ENCODE measurements at regions not wholly inside any gene's neighbourhood (a gene's known extent, or its start where the extent isn't known, plus 50 kb on each side); places are given as distances from the start of the nearest gene placed in this dataset.
"Not testable (repeated sequence)": the region's sequence is repeated elsewhere in the genome, so short reads cannot be mapped to it uniquely, and the experiment has no call there.

GRCh38 chr4:99735822-99736221 lies 78.2 kb upstream of the C4orf54 start:
- Histone ChIP-seq H3K4me2 (no peak overlapping the region), H3K9me3 (no peaks in the 10 kb centered on the region)

GRCh38 chr4:99734583-99735322 lies 77.1 kb upstream of the C4orf54 start:
- H3K4me2 ChIP-seq = no peak overlapping the region
- H3K36me3 ChIP-seq = no peaks in the 10 kb centered on the region

More at GRCh38 chr4:99735822-99736221, 78.2 kb upstream of the C4orf54 start:
- H3K27ac ChIP-seq = no peak overlapping the region
- H3K9ac ChIP-seq = no peak overlapping the region
- H3K4me3 ChIP-seq = no peak overlapping the region
- H4K20me1 ChIP-seq = no peaks in the 10 kb centered on the region
- H3K27me3 ChIP-seq = no peaks in the 10 kb centered on the region
- no peaks in the 10 kb centered on the region for H3K36me3 ChIP-seq
- no peak for TF ChIP-seq Cebpa-rat (IDR thresholded peaks at IDR 0.05)
- no peaks in the 10 kb centered on the region for H3K4me1 ChIP-seq

GRCh38 chr4:99733455-99733854 lies 75.8 kb upstream of the C4orf54 start:
- not testable (repeated sequence) for H3K36me3 ChIP-seq

More at GRCh38 chr4:99734583-99735322, 77.1 kb upstream of the C4orf54 start:
- H3K9me3 ChIP-seq = no peaks in the 10 kb centered on the region
- no peak overlapping the region for H3K27ac ChIP-seq
- no peak overlapping the region for H3K9ac ChIP-seq
- H3K4me3 ChIP-seq = no peak overlapping the region
- no peaks in the 10 kb centered on the region for H4K20me1 ChIP-seq
- no peaks in the 10 kb centered on the region for H3K27me3 ChIP-seq
- H3K4me1 ChIP-seq = no peaks in the 10 kb centered on the region
- no peak for TF ChIP-seq Cebpa-rat (IDR thresholded peaks at IDR 0.05)

GRCh38 chr4:99729186-99729585 lies 71.6 kb upstream of the C4orf54 start:
- H3K4me3 ChIP-seq = no peak overlapping the region
- TF ChIP-seq Cebpa-rat (IDR thresholded peaks at IDR 0.05) = no peak
- no peaks in the 10 kb centered on the region for H4K20me1 ChIP-seq
- no peak overlapping the region for H3K27ac ChIP-seq
- no peaks in the 10 kb centered on the region for H3K27me3 ChIP-seq
- H3K4me1 ChIP-seq = no peaks in the 10 kb centered on the region
- no peaks in the 10 kb centered on the region for H3K36me3 ChIP-seq
- H3K9ac ChIP-seq = no peak overlapping the region
- no peak overlapping the region for H3K4me2 ChIP-seq
- peaks cover 9% of the 10 kb centered on the region for H3K9me3 ChIP-seq

More at GRCh38 chr4:99733455-99733854, 75.8 kb upstream of the C4orf54 start:
- not testable (repeated sequence) for H3K27ac ChIP-seq, H3K4me3 ChIP-seq, H3K9me3 ChIP-seq, H3K27me3 ChIP-seq, H3K4me1 ChIP-seq, H3K4me2 ChIP-seq, H4K20me1 ChIP-seq, H3K9ac ChIP-seq

DNA sequence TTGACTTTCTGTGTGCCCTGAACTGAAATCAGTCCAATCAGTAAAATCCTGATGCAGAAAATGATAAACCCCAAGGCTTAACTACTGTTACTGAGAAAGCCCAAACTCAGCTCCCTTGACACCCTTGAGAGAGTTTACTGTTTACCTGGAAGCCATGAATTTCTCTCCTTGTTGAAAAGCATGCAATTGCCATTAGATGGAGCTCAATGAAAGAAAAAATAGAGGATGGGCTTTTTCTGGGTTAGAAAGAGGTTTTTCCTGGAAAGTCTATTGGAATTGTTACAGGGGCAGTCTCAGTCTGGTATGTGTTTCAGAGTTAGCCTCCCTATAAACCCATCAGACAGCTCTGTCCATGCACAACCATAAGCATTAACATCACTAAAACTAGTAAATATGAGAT lies 66.4 kb upstream of the C4orf54 start:
- Histone ChIP-seq H3K36me3 (no peaks in the 10 kb centered on the region), H3K27ac (no peak overlapping the region), H4K20me1 (no peaks in the 10 kb centered on the region), H3K27me3 (no peaks in the 10 kb centered on the region), H3K4me2 (no peak overlapping the region), H3K4me1 (no peaks in the 10 kb centered on the region), H3K9me3 (peaks cover 9% of the 10 kb centered on the region), H3K4me3 (no peak overlapping the region), H3K9ac (no peak overlapping the region)
- no peak for TF ChIP-seq Cebpa-rat (IDR thresholded peaks at IDR 0.05)

DNA sequence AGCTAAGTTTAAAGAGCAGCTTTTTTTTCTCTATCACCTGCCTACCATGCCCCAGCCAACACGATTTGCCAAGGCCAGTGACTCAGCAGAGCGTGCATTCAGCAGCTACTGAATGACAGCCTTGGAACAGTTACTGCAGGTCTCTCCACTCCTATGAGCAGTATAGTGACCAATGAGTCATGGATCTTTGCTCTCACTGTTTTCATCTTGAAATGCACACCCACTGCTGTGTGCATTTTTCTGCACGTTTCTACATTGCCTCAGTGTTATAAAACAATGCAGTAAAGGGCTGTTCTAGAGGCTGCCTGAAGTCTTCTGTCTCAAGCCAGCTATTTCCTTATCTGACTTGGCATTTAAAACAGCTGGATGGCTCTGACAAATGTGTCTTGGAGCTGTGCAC lies 66.0 kb upstream of the C4orf54 start:
- peaks cover 9% of the 10 kb centered on the region for H3K9me3 ChIP-seq
- no peaks in the 10 kb centered on the region for H3K36me3 ChIP-seq
- H3K4me1 ChIP-seq = no peaks in the 10 kb centered on the region
- H3K9ac ChIP-seq = no peak overlapping the region
- no peaks in the 10 kb centered on the region for H3K27me3 ChIP-seq
- no peak overlapping the region for H3K4me2 ChIP-seq
- TF ChIP-seq Cebpa-rat (IDR thresholded peaks at IDR 0.05) = no peak
- no peak overlapping the region for H3K27ac ChIP-seq
- no peak overlapping the region for H3K4me3 ChIP-seq
- no peaks in the 10 kb centered on the region for H4K20me1 ChIP-seq

GRCh38 chr4:99722725-99723124 lies 65.1 kb upstream of the C4orf54 start:
- no peak overlapping the region for H3K9ac ChIP-seq
- no peak overlapping the region for H3K27ac ChIP-seq
- no peak overlapping the region for H3K4me3 ChIP-seq
- no peaks in the 10 kb centered on the region for H3K27me3 ChIP-seq
- TF ChIP-seq Cebpa-rat (IDR thresholded peaks at IDR 0.05) = no peak
- H3K4me2 ChIP-seq = no peak overlapping the region
- H3K9me3 ChIP-seq = peaks cover 5% of the 10 kb centered on the region
- H3K4me1 ChIP-seq = no peaks in the 10 kb centered on the region
- H4K20me1 ChIP-seq = no peaks in the 10 kb centered on the region
- no peaks in the 10 kb centered on the region for H3K36me3 ChIP-seq

DNA sequence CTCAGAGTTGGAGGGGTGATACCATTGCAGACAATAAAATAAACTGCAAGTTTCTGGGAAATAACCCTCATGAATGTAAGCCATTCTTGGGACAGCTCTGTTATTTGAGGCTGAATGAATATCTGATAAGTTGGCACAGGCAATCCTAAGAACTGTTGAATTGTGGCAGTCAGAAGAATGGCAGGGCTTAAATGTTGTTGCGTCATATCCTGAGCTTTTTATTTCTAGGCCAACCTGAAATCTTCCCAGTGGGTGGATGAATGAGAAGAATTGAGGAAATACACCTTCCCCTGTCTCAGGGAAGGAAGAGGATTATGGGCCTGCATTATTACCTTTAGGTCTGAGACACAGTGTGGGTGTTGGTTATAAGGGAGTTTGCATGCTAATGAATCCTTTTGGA lies 64.4 kb upstream of the C4orf54 start:
- TF ChIP-seq Cebpa-rat (IDR thresholded peaks at IDR 0.05) = no peak
- Histone ChIP-seq H3K4me3 (no peak overlapping the region), H4K20me1 (no peaks in the 10 kb centered on the region), H3K36me3 (no peaks in the 10 kb centered on the region), H3K4me2 (no peak overlapping the region), H3K4me1 (no peaks in the 10 kb centered on the region), H3K9ac (no peak overlapping the region), H3K9me3 (no peaks in the 10 kb centered on the region), H3K27me3 (no peaks in the 10 kb centered on the region), H3K27ac (no peak overlapping the region)

DNA sequence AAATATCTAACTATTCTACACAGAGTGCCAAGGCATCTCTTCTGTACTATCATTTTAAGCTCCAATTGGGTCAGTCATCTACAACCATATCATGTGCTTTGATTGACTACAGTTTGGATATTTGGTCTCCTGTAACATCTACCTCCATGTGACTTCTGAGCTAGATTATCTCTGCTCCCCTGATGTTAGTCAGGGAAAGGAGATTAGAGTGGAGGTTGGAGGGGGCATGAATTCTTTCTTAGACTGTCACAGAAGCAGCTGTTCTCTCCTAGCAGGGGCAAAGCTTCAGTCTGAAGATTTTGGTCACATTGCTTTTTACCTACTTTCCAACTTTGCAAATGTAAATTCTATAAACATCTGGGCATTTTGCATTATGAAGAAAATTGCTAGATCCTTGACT lies 62.6 kb upstream of the C4orf54 start:
- Histone ChIP-seq H3K9me3 (no peaks in the 10 kb centered on the region), H3K27me3 (no peaks in the 10 kb centered on the region), H3K4me2 (no peak overlapping the region), H3K27ac (no peak overlapping the region), H3K9ac (no peak overlapping the region), H3K4me3 (no peak overlapping the region), H4K20me1 (no peaks in the 10 kb centered on the region), H3K4me1 (no peaks in the 10 kb centered on the region), H3K36me3 (no peaks in the 10 kb centered on the region)
- no peak for TF ChIP-seq Cebpa-rat (IDR thresholded peaks at IDR 0.05)

GRCh38 chr4:99716996-99717395 lies 59.4 kb upstream of the C4orf54 start:
- H3K27me3 ChIP-seq = no peaks in the 10 kb centered on the region
- no peak overlapping the region for H3K4me2 ChIP-seq
- no peaks in the 10 kb centered on the region for H3K4me1 ChIP-seq
- H3K9ac ChIP-seq = no peak overlapping the region
- TF ChIP-seq Cebpa-rat (IDR thresholded peaks at IDR 0.05) = no peak
- no peak overlapping the region for H3K4me3 ChIP-seq
- no peaks in the 10 kb centered on the region for H3K9me3 ChIP-seq
- no peaks in the 10 kb centered on the region for H4K20me1 ChIP-seq
- no peaks in the 10 kb centered on the region for H3K36me3 ChIP-seq
- H3K27ac ChIP-seq = no peak overlapping the region

DNA sequence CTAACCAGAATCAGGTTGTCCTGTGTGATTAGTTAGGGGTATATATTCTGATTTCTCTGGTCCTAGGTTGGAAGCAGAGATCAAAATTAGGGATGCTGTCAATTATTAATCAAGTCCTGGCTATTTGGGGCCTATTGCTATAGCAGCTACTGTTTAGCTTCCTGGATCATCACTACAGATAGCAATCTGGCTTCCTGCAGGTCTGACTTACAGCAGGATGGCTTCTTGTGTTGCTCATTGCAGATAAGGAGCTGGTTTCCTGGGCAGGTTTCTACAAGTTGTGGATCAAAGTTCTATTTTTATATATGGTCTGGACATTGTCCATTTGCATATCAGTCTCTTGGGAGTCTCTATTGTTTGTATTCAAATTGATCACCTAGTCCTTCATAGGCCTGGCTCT lies 57.7 kb upstream of the C4orf54 start:
- H3K27me3 ChIP-seq = no peaks in the 10 kb centered on the region
- H3K4me3 ChIP-seq = no peak overlapping the region
- H3K36me3 ChIP-seq = no peaks in the 10 kb centered on the region
- H3K27ac ChIP-seq = no peak overlapping the region
- no peak for TF ChIP-seq Cebpa-rat (IDR thresholded peaks at IDR 0.05)
- H3K9me3 ChIP-seq = no peaks in the 10 kb centered on the region
- no peaks in the 10 kb centered on the region for H4K20me1 ChIP-seq
- no peak overlapping the region for H3K9ac ChIP-seq
- no peaks in the 10 kb centered on the region for H3K4me1 ChIP-seq
- H3K4me2 ChIP-seq = no peak overlapping the region

Measured in BLaER1 (cell line).